HUES48 (cell line): ENCODE measurements at regions not wholly inside any gene's neighbourhood (a gene's known extent, or its start where the extent isn't known, plus 50 kb on each side); places are given as distances from the start of the nearest gene placed in this dataset.

Source experiments
- H3K27ac ChIP-seq: one replicate; pipeline ENCODE4 v1.7.0; 2013; ENCODE audit warnings: low read depth, low read length, inconsistent platforms
- H3K27me3 ChIP-seq: 2 replicates; pipeline ENCODE4 v1.6.1; 2013; ENCODE audit warnings: mild to moderate bottlenecking, low read length; ENCODE audit not compliant: control insufficient read depth, insufficient read depth
- H3K36me3 ChIP-seq: 2 replicates; pipeline ENCODE4 v1.6.1; 2013; ENCODE audit warnings: low read length; ENCODE audit not compliant: control insufficient read depth, insufficient read depth
- H3K4me1 ChIP-seq: 2 replicates; pipeline ENCODE4 v1.6.1; 2013; ENCODE audit warnings: mild to moderate bottlenecking, low read length; ENCODE audit not compliant: control insufficient read depth, insufficient read depth
- H3K4me3 ChIP-seq: 2 replicates; pipeline ENCODE4 v1.5.1; 2013; ENCODE audit warnings: mild to moderate bottlenecking, low read depth, low read length
- H3K9ac ChIP-seq: 2 replicates; pipeline ENCODE4 v1.6.1; 2013; ENCODE audit warnings: mild to moderate bottlenecking, low read depth, low read length, moderate library complexity
- H3K9me3 ChIP-seq: 2 replicates; pipeline ENCODE4 v1.6.1; 2013; ENCODE audit warnings: low read length; ENCODE audit not compliant: control insufficient read depth, insufficient read depth

DNA sequence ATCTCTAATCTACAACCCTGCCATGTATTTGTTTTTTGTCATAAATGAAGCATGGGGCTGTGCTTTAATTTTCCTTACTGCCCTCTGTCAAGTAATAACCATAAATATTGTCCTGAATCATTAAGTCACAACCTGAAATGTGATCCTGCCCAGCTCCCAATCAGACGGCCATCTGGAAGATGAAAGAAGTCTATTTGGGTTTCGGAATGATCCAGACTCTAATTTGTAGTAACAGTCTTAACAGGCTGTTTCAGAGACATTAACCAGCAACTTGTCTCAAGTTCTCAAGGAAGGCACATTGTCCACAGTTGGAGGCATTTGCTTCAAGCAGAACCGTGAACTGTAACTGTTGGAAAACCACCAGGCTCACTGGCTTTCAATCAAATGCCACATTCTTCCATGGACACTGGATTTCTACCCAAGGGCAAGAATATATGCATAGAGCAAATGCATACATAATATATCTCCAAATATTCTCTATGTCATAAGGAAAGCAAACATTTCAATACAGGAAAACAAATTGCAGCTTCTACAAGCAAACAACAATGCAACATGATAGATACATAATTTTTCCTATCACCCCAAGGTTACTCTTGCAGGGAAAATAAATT lies 405.2 kb upstream of the NPVF start:
- H3K4me3 ChIP-seq: no peak overlapping the region
- H3K9me3 ChIP-seq: no peaks in the 10 kb centered on the region
- H3K9ac ChIP-seq: no peak overlapping the region
- no peak overlapping the region for H3K27ac ChIP-seq
- no peaks in the 10 kb centered on the region for H3K36me3 ChIP-seq
- H3K27me3 ChIP-seq: no peaks in the 10 kb centered on the region
- peaks cover 2% of the 10 kb centered on the region for H3K4me1 ChIP-seq

DNA sequence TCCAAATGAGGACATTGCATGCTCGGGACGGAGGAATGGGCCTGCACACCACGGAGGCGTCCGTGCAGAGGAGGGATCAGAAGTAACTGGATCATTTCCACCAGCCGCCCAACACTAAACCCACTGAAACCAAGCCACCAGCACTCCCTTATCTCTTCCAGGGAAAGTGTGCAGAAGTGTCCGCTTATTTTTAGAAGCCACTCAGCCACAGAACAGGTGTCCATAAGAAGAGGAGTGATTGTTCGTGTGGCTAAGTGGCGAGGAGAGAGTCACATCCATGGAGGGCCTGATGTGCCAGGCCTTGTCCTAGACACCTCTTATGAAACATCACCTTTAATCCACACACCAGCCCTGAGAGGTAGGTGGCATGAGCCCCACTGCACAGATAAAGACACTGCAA lies 407.9 kb upstream of the NPVF start:
- Histone ChIP-seq H3K9ac (no peak overlapping the region), H3K9me3 (no peaks in the 10 kb centered on the region), H3K27me3 (no peaks in the 10 kb centered on the region)

DNA sequence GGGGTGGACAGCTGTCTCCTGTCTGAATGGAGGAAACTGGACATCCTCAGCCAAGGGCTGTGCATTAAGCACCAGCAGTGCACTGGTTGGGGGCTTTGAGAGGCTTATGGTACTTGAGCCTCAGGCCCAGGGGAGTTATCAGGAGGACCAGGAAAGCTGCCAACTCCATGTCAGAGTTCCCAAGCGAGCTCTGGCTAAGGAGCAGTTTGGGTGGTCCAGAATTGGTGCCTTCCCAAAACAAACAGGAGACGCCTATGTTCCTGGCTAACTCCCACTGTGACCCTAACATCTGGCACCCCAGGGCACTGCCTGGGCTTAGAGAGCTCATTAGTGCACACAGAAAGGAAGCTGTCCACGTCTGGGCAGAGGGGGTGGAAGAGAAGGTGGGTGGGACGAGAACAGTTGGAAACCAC lies 408.6 kb upstream of the NPVF start:
- Histone ChIP-seq H3K9me3 (no peaks in the 10 kb centered on the region), H3K4me3 (no peak overlapping the region), H3K27ac (no peak overlapping the region), H3K4me1 (no peaks in the 10 kb centered on the region), H3K9ac (no peak overlapping the region), H3K27me3 (no peaks in the 10 kb centered on the region), H3K36me3 (no peaks in the 10 kb centered on the region)

More for the DNA sequence above, 407.9 kb upstream of the NPVF start:
- Histone ChIP-seq H3K27ac (no peak overlapping the region), H3K4me3 (no peak overlapping the region), H3K4me1 (no peaks in the 10 kb centered on the region), H3K36me3 (no peaks in the 10 kb centered on the region)

DNA sequence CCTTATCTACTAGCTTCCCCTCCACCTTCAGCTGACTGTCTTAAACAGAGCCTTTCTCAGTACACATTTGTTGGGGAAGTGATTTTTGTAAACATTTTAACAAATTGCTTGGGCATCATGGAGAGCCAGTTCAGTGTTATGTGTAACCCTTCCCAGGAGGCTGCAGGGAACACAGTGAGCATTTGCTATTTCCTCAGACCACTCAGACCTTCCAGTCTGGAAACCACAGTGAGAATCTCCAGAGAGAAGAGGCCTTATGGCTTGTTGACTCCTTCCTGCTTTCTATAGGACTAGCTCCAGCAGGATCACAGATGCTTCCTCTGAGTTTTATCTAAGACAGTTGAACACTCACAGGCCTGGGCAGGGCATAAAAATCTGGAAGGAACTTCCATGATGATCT lies 409.8 kb upstream of the NPVF start:
- H3K9ac ChIP-seq: no peak overlapping the region
- H3K27ac ChIP-seq: no peak overlapping the region
- H3K27me3 ChIP-seq: no peaks in the 10 kb centered on the region
- no peaks in the 10 kb centered on the region for H3K36me3 ChIP-seq
- no peaks in the 10 kb centered on the region for H3K9me3 ChIP-seq
- no peaks in the 10 kb centered on the region for H3K4me1 ChIP-seq
- H3K4me3 ChIP-seq: no peak overlapping the region

DNA sequence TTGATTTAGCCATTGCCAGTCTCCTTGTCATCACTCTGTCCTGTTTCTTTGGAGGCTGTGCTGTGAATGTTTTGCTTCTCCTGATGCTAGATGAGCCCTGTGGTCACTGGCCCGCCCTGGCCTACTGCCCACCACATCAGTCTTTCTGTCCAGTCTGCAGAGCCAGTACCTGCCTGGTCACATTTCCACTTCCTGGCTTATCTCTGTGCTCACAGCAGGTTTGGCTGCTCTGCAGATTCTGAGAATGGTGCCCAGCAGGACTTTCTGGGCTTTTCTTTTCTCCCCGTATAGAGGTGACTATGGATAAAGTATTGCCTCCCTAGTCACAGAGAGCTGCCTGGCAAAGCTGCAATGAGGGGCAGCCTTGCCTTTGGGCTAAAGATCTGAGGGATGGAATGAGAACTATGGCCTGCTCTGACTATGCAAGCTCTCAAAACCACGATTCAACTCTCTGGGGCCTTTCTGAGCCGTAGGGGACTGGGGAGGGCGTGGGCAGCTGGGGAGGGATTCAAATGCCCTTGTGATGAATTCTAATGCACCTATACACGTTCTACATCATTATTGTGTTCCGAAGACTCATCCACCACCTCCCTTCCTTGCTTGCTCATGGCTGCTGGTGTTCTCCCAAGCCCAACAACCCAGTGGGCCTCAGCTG lies 410.4 kb upstream of the NPVF start:
- H3K27ac ChIP-seq: no peak overlapping the region
- no peaks in the 10 kb centered on the region for H3K36me3 ChIP-seq
- H3K4me3 ChIP-seq: no peak overlapping the region
- no peaks in the 10 kb centered on the region for H3K27me3 ChIP-seq
- no peaks in the 10 kb centered on the region for H3K4me1 ChIP-seq
- H3K9me3 ChIP-seq: no peaks in the 10 kb centered on the region
- H3K9ac ChIP-seq: no peak overlapping the region

DNA sequence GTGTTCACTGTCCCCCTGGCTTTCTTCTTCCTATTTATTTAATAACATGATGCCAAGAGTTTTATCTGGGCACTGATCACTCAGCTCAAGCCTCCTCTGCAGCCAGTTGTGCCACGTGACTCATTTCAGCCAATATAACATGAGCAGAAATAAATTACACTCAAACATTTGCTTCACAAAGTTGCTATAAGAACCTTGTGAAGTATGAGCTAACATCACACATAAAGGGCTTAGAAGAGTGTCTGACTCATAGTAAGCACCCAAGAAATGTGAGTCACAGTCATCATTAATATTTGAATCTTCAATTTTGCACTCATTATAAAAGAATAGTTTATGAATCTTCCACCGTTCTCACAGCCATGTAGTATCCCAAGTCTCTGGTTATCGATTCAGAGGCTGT lies 414.6 kb upstream of the NPVF start:
- H3K4me1 ChIP-seq: no peaks in the 10 kb centered on the region
- H3K4me3 ChIP-seq: no peak overlapping the region
- H3K9me3 ChIP-seq: no peaks in the 10 kb centered on the region
- no peaks in the 10 kb centered on the region for H3K27me3 ChIP-seq
- no peak overlapping the region for H3K9ac ChIP-seq
- no peaks in the 10 kb centered on the region for H3K36me3 ChIP-seq
- no peak overlapping the region for H3K27ac ChIP-seq

DNA sequence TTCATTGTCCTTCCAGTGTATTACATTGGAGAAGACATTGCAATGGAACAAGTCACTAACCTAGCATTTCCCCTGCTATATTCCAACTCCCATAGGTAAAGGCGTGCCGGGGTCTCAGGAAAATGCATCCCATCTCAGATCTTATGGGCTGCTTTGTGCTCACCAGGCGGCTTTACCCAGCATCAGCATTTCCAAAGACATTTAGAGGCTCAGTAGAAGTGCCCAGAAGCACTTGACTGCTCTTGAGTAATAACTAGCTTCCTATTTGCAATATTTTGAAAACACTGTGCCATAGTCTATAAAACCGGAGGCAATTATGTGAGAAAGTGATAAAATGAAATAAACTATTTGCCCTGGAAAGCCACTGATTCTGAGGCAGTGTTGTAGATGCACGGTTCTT lies 415.0 kb upstream of the NPVF start:
- Histone ChIP-seq H3K4me3 (no peak overlapping the region), H3K27me3 (no peaks in the 10 kb centered on the region), H3K4me1 (no peaks in the 10 kb centered on the region), H3K9me3 (no peaks in the 10 kb centered on the region), H3K27ac (no peak overlapping the region), H3K9ac (no peak overlapping the region), H3K36me3 (no peaks in the 10 kb centered on the region)

DNA sequence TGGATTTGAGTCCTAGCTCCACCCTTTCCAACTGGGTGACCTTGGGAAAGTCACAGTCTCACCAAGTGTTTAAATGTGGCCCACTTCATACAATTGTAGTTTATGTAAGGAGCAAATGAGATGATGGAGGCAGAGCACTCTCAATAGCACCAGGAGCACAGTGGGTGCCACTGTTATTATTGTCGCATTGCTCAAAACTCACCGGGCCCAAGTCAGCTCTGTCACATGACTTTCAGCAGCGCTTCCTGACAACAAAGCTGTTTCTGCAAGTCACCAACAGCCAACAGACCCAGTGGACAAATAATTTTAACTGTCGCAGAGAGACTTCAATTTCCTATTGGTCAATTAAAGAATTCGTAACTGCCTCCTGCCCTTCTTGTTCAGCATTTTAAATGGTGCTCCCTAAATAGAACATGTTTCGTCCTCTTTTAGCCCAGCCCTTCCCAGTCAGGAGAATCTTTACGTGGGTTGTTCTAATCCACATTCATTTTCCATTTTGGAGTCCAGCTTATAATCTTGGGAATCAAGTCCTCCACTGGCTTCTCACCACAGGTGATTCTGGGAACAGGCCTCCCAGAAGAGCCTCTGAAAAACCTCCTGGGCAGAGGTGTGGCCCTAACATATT lies 415.6 kb upstream of the NPVF start:
- no peak overlapping the region for H3K27ac ChIP-seq
- H3K9me3 ChIP-seq: no peaks in the 10 kb centered on the region
- no peak overlapping the region for H3K9ac ChIP-seq

DNA sequence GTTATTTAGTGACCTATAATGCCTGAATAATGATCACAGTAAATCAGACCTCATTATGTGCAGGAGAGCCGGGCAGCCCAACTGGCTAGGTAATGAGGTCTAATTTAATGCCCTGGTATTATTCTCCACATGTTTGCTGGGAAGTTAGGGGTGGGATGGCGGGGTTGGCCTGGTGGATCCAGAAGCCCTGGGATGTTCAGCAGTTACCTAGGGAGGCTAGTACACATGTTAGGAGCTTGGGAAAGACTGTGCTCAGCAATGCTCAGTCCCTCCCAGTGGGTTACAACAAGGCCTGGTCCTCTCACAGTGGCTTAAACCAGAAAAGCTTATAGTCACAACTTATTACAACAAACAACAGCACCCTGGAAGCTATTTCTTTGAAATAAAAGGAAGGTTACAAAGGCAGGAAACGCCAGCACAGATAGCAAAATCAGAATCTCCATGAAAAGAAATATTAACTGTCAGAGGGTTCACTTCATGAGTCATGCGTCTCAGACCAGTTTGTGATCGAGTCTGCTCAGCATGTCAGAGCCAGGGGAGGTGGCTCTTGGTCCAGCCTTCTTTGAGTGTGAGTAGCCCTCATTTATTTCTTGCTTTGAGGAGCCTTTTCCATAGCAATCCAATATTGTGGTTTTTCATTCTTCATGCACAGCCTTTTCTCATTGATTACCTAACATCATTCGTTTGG lies 418.6 kb upstream of the NPVF start:
- Histone ChIP-seq H3K36me3 (no peaks in the 10 kb centered on the region), H3K27ac (no peak overlapping the region), H3K27me3 (no peaks in the 10 kb centered on the region), H3K4me3 (no peak overlapping the region), H3K9ac (no peak overlapping the region), H3K4me1 (no peaks in the 10 kb centered on the region), H3K9me3 (no peaks in the 10 kb centered on the region)

More for the DNA sequence above, 415.6 kb upstream of the NPVF start:
- no peaks in the 10 kb centered on the region for H3K27me3 ChIP-seq
- no peaks in the 10 kb centered on the region for H3K4me1 ChIP-seq
- H3K36me3 ChIP-seq: no peaks in the 10 kb centered on the region
- H3K4me3 ChIP-seq: no peak overlapping the region

DNA sequence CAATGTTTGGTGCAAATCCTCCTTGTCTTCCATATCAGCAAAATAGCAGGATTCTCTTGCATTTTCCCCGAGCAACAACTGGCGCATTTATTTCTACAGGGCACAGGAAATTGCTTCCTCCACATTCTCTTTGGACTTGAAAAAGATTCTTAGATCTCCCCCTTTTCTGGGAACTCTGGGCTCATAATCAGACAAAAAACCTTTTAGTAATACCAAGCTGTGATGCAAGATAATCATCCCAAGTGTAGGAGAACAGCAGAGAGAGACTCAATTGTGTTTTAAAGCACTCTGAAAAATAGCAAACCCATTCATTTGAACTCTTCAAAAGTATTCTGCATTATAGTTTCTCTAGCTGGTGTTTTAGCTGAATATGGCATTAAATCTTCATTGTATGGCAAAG lies 419.6 kb upstream of the NPVF start:
- Histone ChIP-seq H3K9me3 (no peaks in the 10 kb centered on the region), H3K4me3 (no peak overlapping the region), H3K9ac (no peak overlapping the region), H3K27ac (no peak overlapping the region), H3K27me3 (no peaks in the 10 kb centered on the region), H3K4me1 (no peaks in the 10 kb centered on the region), H3K36me3 (no peaks in the 10 kb centered on the region)

DNA sequence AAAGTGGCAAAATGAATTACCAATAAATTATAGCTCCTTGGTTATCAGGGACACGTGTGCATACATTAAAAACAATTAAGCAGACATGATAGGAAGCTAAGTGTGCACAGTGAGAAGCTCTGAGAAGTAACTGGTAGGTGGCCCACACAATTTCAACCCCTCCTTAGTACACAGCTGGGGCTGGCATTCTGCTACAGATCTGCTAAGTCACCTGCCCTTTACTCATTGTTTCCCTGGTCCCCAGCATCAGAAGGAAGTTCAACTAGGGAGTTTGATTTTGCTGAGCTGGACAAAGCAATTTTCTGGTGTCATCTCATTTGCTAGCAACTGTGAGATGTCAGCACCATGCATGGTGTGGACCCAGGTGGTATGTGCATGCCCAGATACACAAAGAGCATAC lies 424.1 kb upstream of the NPVF start:
- no peaks in the 10 kb centered on the region for H3K36me3 ChIP-seq
- no peaks in the 10 kb centered on the region for H3K9me3 ChIP-seq
- H3K27me3 ChIP-seq: no peaks in the 10 kb centered on the region
- no peak overlapping the region for H3K27ac ChIP-seq
- no peak overlapping the region for H3K4me3 ChIP-seq
- H3K9ac ChIP-seq: no peak overlapping the region
- no peaks in the 10 kb centered on the region for H3K4me1 ChIP-seq
